ENCODE measurements at regions not wholly inside any gene's neighbourhood (a gene's known extent, or its start where the extent isn't known, plus 50 kb on each side); places are given as distances from the start of the nearest gene placed in this dataset.

GRCh38 chr4:167887726-167888125 lies 204.6 kb upstream of the ANXA10 start:
- TF ChIP-seq CTCF (conservative IDR thresholded peaks at IDR 0.05; ENCODE audit: low read length) = no peak
- no peak for TF ChIP-seq EZH2phosphoT487 (IDR thresholded peaks at IDR 0.05; ENCODE audit: borderline replicate concordance)
